Dermis blood vessel endothelial cell (primary cell): ENCODE measurements at regions not wholly inside any gene's neighbourhood (a gene's known extent, or its start where the extent isn't known, plus 50 kb on each side); places are given as distances from the start of the nearest gene placed in this dataset.

Experiments used
- DNase-seq: peaks from one replicate; pipeline ENCODE4 v3.0.0; 2010

GRCh38 chr1:195618287-195618686 lies 990.0 kb downstream of the KCNT2 start:
- DNase-seq, result no peak

GRCh38 chr1:195617106-195617505 lies 991.1 kb downstream of the KCNT2 start:
- no peak for DNase-seq

GRCh38 chr1:195608883-195609282 lies 999.4 kb downstream of the KCNT2 start:
- DNase-seq, result no peak

GRCh38 chr1:195606483-195606882 lies 1001.8 kb downstream of the KCNT2 start:
- DNase-seq, result no peak

- DNase-seq, result no peak
Observed at GRCh38 chr1:195604287-195604686, 1004.0 kb downstream of the KCNT2 start.

GRCh38 chr1:195597891-195598290 lies 1010.3 kb downstream of the KCNT2 start:
- no peak for DNase-seq

- no peak for DNase-seq
Observed at GRCh38 chr1:195594773-195595172, 1013.5 kb downstream of the KCNT2 start.

- DNase-seq, result no peak
Observed at GRCh38 chr1:195594322-195594721, 1013.9 kb downstream of the KCNT2 start.

GRCh38 chr1:195591917-195592672 lies 1016.1 kb downstream of the KCNT2 start:
- no peak for DNase-seq

- DNase-seq, result no peak
Observed at GRCh38 chr1:195590649-195591048, 1017.6 kb downstream of the KCNT2 start.

GRCh38 chr1:195584870-195585624 lies 1023.2 kb downstream of the KCNT2 start:
- DNase-seq, result no peak

- no peak for DNase-seq
Observed at GRCh38 chr1:195580988-195581387, 1027.3 kb downstream of the KCNT2 start.

- no peak for DNase-seq
Observed at GRCh38 chr1:195577748-195578147, 1030.5 kb downstream of the KCNT2 start.

GRCh38 chr1:195576641-195577040 lies 1031.6 kb downstream of the KCNT2 start:
- no peak for DNase-seq

- DNase-seq, result no peak
Observed at GRCh38 chr1:195574511-195574910, 1033.7 kb downstream of the KCNT2 start.

- no peak for DNase-seq
Observed at GRCh38 chr1:195569934-195570333, 1038.3 kb downstream of the KCNT2 start.

- DNase-seq, result no peak
Observed at GRCh38 chr1:195568389-195568788, 1039.9 kb downstream of the KCNT2 start.

- no peak for DNase-seq
Observed at GRCh38 chr1:195562074-195562473, 1046.2 kb downstream of the KCNT2 start.

GRCh38 chr1:195550071-195550862 lies 1058.0 kb downstream of the KCNT2 start:
- no peak for DNase-seq

- no peak for DNase-seq
Observed at GRCh38 chr1:195530961-195531360, 1077.3 kb downstream of the KCNT2 start.

GRCh38 chr1:195529881-195530280 lies 1078.4 kb downstream of the KCNT2 start:
- DNase-seq, result no peak

- DNase-seq, result no peak
Observed at GRCh38 chr1:195520757-195521156, 1087.5 kb downstream of the KCNT2 start.

GRCh38 chr1:195516036-195516435 lies 1092.2 kb downstream of the KCNT2 start:
- no peak for DNase-seq
